IMR-90 (cell line): ENCODE measurements at regions not wholly inside any gene's neighbourhood (a gene's known extent, or its start where the extent isn't known, plus 50 kb on each side); places are given as distances from the start of the nearest gene placed in this dataset.

ENCODE experiments used
- ATAC-seq: fragments of 200-7000 bp; cut with Tn5 transposase; 2 replicates; pipeline ENCODE4 v1.9.1; 2020; ENCODE audit warnings: low read depth, mild to moderate bottlenecking, moderate library complexity
- BruUV-seq: library from RNA; stranded (reverse); fragments of 400-500 nt; replicated peaks from 2 replicates; lab custom pipeline; 2021; lab: Mats Ljungman, UMichigan
- CTCF ChIA-PET: fragments of 300-600 bp; formaldehyde crosslinking; extraction: SDS; loops from one replicate; lab custom pipeline; 2021; ENCODE audit warnings: antibody characterized with exemption; lab: Yijun Ruan, JAX
- POLR2A ChIA-PET: fragments of 300-600 bp; sonication (Branson Sonifier 250); formaldehyde crosslinking; loops from one replicate; lab custom pipeline; 2022; ENCODE audit warnings: antibody characterized with exemption; ENCODE audit not compliant: unreplicated experiment; lab: Charles Lee
- DNase-seq: peaks from one replicate; pipeline ENCODE4 v3.0.0; 2013
- H2AFZ ChIP-seq: replicated peaks from 2 replicates; pipeline ENCODE3; 2013; ENCODE audit warnings: low read length, mild to moderate bottlenecking; ENCODE audit not compliant: poor library complexity
- H2AK5ac ChIP-seq: 2 replicates; pipeline ENCODE4 v1.6.1; 2013; ENCODE audit warnings: low read depth, low read length, inconsistent platforms
- H2AK9ac ChIP-seq: replicated peaks from 2 replicates; pipeline ENCODE3; 2013; ENCODE audit warnings: mild to moderate bottlenecking, low read depth, low read length, moderate library complexity; ENCODE audit not compliant: poor library complexity
- H2BK120ac ChIP-seq: 2 replicates; pipeline ENCODE4 v1.6.1; 2013; ENCODE audit warnings: low read depth, low read length, inconsistent platforms
- H2BK15ac ChIP-seq: 3 replicates; pipeline ENCODE4 v1.6.1; 2013; ENCODE audit warnings: low read depth, low read length, inconsistent platforms
- H2BK20ac ChIP-seq: 2 replicates; pipeline ENCODE4 v1.6.1; 2013; ENCODE audit warnings: low read depth, mild to moderate bottlenecking, inconsistent platforms, low read length, moderate library complexity
- H2BK5ac ChIP-seq: 2 replicates; pipeline ENCODE4 v1.6.1; 2013; ENCODE audit warnings: mild to moderate bottlenecking, low read depth, low read length, inconsistent platforms; ENCODE audit not compliant: poor library complexity, severe bottlenecking
- H3K14ac ChIP-seq: replicated peaks from 2 replicates; pipeline ENCODE4 v1.6.1; 2013; ENCODE audit warnings: low read depth, low read length, inconsistent platforms
- H3K18ac ChIP-seq: 2 replicates; pipeline ENCODE4 v1.6.1; 2013; ENCODE audit warnings: low read depth, low read length, control low read depth
- H3K23ac ChIP-seq: 2 replicates; pipeline ENCODE4 v1.6.1; 2013; ENCODE audit warnings: low read depth, low read length, inconsistent platforms
- H3K27ac ChIP-seq: 2 replicates; pipeline ENCODE4 v1.5.1; 2013; ENCODE audit warnings: mild to moderate bottlenecking, control low read depth, low read length; ENCODE audit not compliant: insufficient read depth
- H3K27me3 ChIP-seq: 2 replicates; pipeline ENCODE4 v1.6.1; 2013; ENCODE audit warnings: low read length; ENCODE audit not compliant: control insufficient read depth, insufficient read depth
- H3K36me3 ChIP-seq: 2 replicates; pipeline ENCODE4 v1.6.1; 2013; ENCODE audit warnings: low read length, mixed read lengths; ENCODE audit not compliant: control insufficient read depth, insufficient read depth
- H3K4ac ChIP-seq: 2 replicates; pipeline ENCODE4 v1.6.1; 2013; ENCODE audit warnings: low read depth, low read length, inconsistent platforms
- H3K4me1 ChIP-seq: 2 replicates; pipeline ENCODE4 v1.6.1; 2013; ENCODE audit warnings: low read length, mixed read lengths; ENCODE audit not compliant: control insufficient read depth, insufficient read depth
- H3K4me2 ChIP-seq: 2 replicates; pipeline ENCODE4 v1.6.1; 2013; ENCODE audit warnings: low read depth, mild to moderate bottlenecking, control low read depth, low read length, moderate library complexity
- H3K4me3 ChIP-seq: 2 replicates; pipeline ENCODE4 v1.5.1; 2013; ENCODE audit warnings: low read depth, mild to moderate bottlenecking, control low read depth, low read length, moderate library complexity; ENCODE audit not compliant: insufficient read depth
- H3K56ac ChIP-seq: 2 replicates; pipeline ENCODE4 v1.6.1; 2013; ENCODE audit warnings: low read length, inconsistent platforms; ENCODE audit not compliant: insufficient read depth; ENCODE audit errors: extremely low read depth
- H3K79me1 ChIP-seq, 2 experiments: 2 replicates each; pipeline ENCODE4 v1.6.1; 2013; ENCODE audit warnings: low read length in 2 of 2, inconsistent platforms in 1 of 2, low read depth in 1 of 2
- H3K9ac ChIP-seq: 2 replicates; pipeline ENCODE4 v1.6.1; 2013; ENCODE audit warnings: low read depth, low read length, control low read depth
- H3K9me1 ChIP-seq: 2 replicates; pipeline ENCODE4 v1.6.1; 2013; ENCODE audit warnings: low read length, inconsistent platforms; ENCODE audit not compliant: insufficient read depth
- H3K9me3 ChIP-seq: 2 replicates; pipeline ENCODE4 v1.6.1; 2013; ENCODE audit warnings: low read length; ENCODE audit not compliant: control insufficient read depth, insufficient read depth
- H4K20me1 ChIP-seq: 2 replicates; pipeline ENCODE4 v1.6.1; 2013; ENCODE audit warnings: low read length, inconsistent platforms; ENCODE audit not compliant: insufficient read depth
- H4K5ac ChIP-seq: 2 replicates; pipeline ENCODE4 v1.6.1; 2013; ENCODE audit warnings: mild to moderate bottlenecking, low read depth, low read length, control low read depth
- H4K8ac ChIP-seq, 2 experiments: 2 replicates each; pipeline ENCODE4 v1.6.1; 2013; ENCODE audit warnings: low read depth in 2 of 2, low read length in 2 of 2, control low read depth in 1 of 2, inconsistent platforms in 1 of 2
- H4K91ac ChIP-seq: 2 replicates; pipeline ENCODE4 v1.6.1; 2013; ENCODE audit warnings: low read depth, low read length, inconsistent platforms; ENCODE audit not compliant: insufficient read depth
- BHLHE40 ChIP-seq: fragments of 150-350 bp; IDR thresholded peaks from 2 replicates; pipeline ENCODE4 v1.6.1; 2016; ENCODE audit warnings: mild to moderate bottlenecking, low read depth, low read length
- CEBPB ChIP-seq: IDR thresholded peaks from 2 replicates; pipeline ENCODE4 v1.6.1; 2012; ENCODE audit warnings: low read depth, low read length, improper control_type of control experiment
- CHD1 ChIP-seq: IDR thresholded peaks from 2 replicates; pipeline ENCODE4 v1.6.1; 2012; ENCODE audit warnings: low read depth, low read length, improper control_type of control experiment
- FOS ChIP-seq: fragments of 150-350 bp; IDR thresholded peaks from 2 replicates; pipeline ENCODE4 v1.6.1; 2016; ENCODE audit warnings: low read depth, low read length
- MAFK ChIP-seq: IDR thresholded peaks from 2 replicates; pipeline ENCODE4 v1.6.1; 2012; ENCODE audit warnings: low read depth, low read length, improper control_type of control experiment
- MAZ ChIP-seq: IDR thresholded peaks from 2 replicates; pipeline ENCODE4 v1.6.1; 2012; ENCODE audit warnings: low read depth, mild to moderate bottlenecking, low read length, improper control_type of control experiment, moderate library complexity, borderline replicate concordance
- MXI1 ChIP-seq: IDR thresholded peaks from 2 replicates; pipeline ENCODE4 v1.6.1; 2012; ENCODE audit warnings: low read depth, mild to moderate bottlenecking, low read length, moderate library complexity, borderline replicate concordance
- NFE2L2 ChIP-seq: fragments of 150-350 bp; IDR thresholded peaks from 2 replicates; pipeline ENCODE4 v1.6.1; 2016; ENCODE audit warnings: low read depth, mild to moderate bottlenecking, low read length
- POLR2A ChIP-seq: IDR thresholded peaks from 2 replicates; pipeline ENCODE4 v1.6.1; 2012; ENCODE audit warnings: mild to moderate bottlenecking, low read depth, low read length
- RAD21 ChIP-seq: IDR thresholded peaks from 2 replicates; pipeline ENCODE4 v1.6.1; 2012; ENCODE audit warnings: low read length, improper control_type of control experiment
- RCOR1 ChIP-seq: IDR thresholded peaks from 2 replicates; pipeline ENCODE4 v1.6.1; 2012; ENCODE audit warnings: mild to moderate bottlenecking, low read length, improper control_type of control experiment; ENCODE audit not compliant: insufficient replicate concordance
- RFX5 ChIP-seq: IDR thresholded peaks from 2 replicates; pipeline ENCODE4 v1.8.0; 2012; ENCODE audit warnings: low read depth, mild to moderate bottlenecking, low read length, moderate library complexity
- SMC3 ChIP-seq: fragments of 150-350 bp; IDR thresholded peaks from 2 replicates; pipeline ENCODE4 v1.6.1; 2016; ENCODE audit warnings: low read depth, mild to moderate bottlenecking, antibody characterized with exemption, low read length, moderate library complexity
- WGBS, 2 experiments: methylation state at CpG; one replicate each; pipeline versions ENCODE4 v1.1.5 to v1.1.7; 2013; ENCODE audit warnings: missing lambda C conversion rate in 2 of 2; ENCODE audit not compliant: insufficient read length in 1 of 2; ENCODE audit errors: extremely low coverage in 2 of 2; 5-methylcytosine and 5-hydroxymethylcytosine counted together
- dilution Hi-C: fragments of 300-500 bp; cut with HindIII; formaldehyde crosslinking; loops from one replicate; pipeline ENCODE4 v1.14.3; 2018; ENCODE audit warnings: low sequenced_read_pairs; ENCODE audit not compliant: unreplicated experiment
- in situ Hi-C: fragments of 300-500 bp; cut with MboI; formaldehyde crosslinking; loops from 3 replicates; pipeline ENCODE4 v1.14.3; 2019; ENCODE audit warnings: low sequenced_read_pairs, inconsistent platforms, mixed read lengths
- intact Hi-C: fragments of 100-400 bp; cut with micrococcal nuclease; formaldehyde crosslinking; loops from 2 replicates; pipeline ENCODE4 v1.10.0; 2022
- TF ChIP-seq, protein P1 (sequence below): conservative IDR thresholded peaks from 2 replicates; pipeline ENCODE4 v1.5.1; 2012; ENCODE audit warnings: mild to moderate bottlenecking, low read depth, low read length, improper control_type of control experiment
- TF ChIP-seq, protein P2 (sequence below): fragments of 150-350 bp; IDR thresholded peaks from 2 replicates; pipeline ENCODE4 v1.6.1; 2016; ENCODE audit warnings: low read depth, mild to moderate bottlenecking, low read length, moderate library complexity, borderline replicate concordance
- TF ChIP-seq, protein P3 (sequence below): fragments of 150-350 bp; IDR thresholded peaks from 2 replicates; pipeline ENCODE4 v1.6.1; 2017; ENCODE audit warnings: mild to moderate bottlenecking, antibody characterized with exemption, low read length, low read depth

DNA sequence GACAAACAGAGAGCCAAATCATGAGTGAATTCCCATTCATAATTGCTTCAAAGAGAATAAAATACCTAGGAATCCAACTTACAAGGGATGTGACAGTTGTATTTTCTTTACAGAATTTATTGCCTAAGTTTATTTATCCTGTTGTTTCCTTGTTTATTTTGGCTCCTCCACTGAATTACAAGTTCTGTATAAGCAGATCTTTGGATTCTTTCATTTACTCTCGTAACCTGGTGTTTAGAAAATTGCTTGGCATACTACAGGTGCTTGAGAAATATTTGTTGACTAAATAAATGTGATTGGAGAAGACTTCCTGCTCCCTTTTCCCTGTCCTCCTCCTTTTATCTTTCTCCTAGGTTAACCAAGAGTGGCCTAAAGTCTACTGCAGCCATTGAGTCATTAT is 455.6 kb downstream of the TMEM38B start:
- intact Hi-C loops, result no loop called here

More for the DNA sequence above, 455.6 kb downstream of the TMEM38B start:
- Histone ChIP-seq H2AK5ac (no peak overlapping the region), H3K4ac (no peak overlapping the region), H3K23ac (no peak overlapping the region), H3K4me1 (no peaks in the 10 kb centered on the region), H3K9ac (no peak overlapping the region), H3K4me3 (no peak overlapping the region), H2BK15ac (no peak overlapping the region), H4K20me1 (no peaks in the 10 kb centered on the region), H2AFZ (no peak overlapping the region), H3K9me1 (no peaks in the 10 kb centered on the region), H2BK20ac (no peak overlapping the region), H3K14ac (no peak overlapping the region), H2BK120ac (no peak overlapping the region), H2AK9ac (no peak overlapping the region), H4K91ac (no peak overlapping the region), H4K8ac (no peak overlapping the region), H3K9me3 (peaks cover 2% of the 10 kb centered on the region; the same call in 1 of the 2 replicates), H3K79me1 (no peaks in the 10 kb centered on the region), H3K27me3 (no peaks in the 10 kb centered on the region), H4K5ac (no peak overlapping the region), H3K56ac (no peak overlapping the region), H3K36me3 (no peaks in the 10 kb centered on the region), H3K4me2 (no peak overlapping the region), H3K18ac (no peak overlapping the region), H3K27ac (no peak overlapping the region), H2BK5ac (no peak overlapping the region)
- dilution Hi-C loops, result no loop called here
- no peak for TF ChIP-seq RCOR1
- no peak for TF ChIP-seq FOS
- TF ChIP-seq RFX5, result no peak
- TF ChIP-seq MAZ, result no peak
- TF ChIP-seq RAD21, result no peak
- no peak for TF ChIP-seq CHD1
- TF ChIP-seq, protein P1, sequence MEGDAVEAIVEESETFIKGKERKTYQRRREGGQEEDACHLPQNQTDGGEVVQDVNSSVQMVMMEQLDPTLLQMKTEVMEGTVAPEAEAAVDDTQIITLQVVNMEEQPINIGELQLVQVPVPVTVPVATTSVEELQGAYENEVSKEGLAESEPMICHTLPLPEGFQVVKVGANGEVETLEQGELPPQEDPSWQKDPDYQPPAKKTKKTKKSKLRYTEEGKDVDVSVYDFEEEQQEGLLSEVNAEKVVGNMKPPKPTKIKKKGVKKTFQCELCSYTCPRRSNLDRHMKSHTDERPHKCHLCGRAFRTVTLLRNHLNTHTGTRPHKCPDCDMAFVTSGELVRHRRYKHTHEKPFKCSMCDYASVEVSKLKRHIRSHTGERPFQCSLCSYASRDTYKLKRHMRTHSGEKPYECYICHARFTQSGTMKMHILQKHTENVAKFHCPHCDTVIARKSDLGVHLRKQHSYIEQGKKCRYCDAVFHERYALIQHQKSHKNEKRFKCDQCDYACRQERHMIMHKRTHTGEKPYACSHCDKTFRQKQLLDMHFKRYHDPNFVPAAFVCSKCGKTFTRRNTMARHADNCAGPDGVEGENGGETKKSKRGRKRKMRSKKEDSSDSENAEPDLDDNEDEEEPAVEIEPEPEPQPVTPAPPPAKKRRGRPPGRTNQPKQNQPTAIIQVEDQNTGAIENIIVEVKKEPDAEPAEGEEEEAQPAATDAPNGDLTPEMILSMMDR, result no peak
- no peak for TF ChIP-seq MXI1
- TF ChIP-seq, protein P2, sequence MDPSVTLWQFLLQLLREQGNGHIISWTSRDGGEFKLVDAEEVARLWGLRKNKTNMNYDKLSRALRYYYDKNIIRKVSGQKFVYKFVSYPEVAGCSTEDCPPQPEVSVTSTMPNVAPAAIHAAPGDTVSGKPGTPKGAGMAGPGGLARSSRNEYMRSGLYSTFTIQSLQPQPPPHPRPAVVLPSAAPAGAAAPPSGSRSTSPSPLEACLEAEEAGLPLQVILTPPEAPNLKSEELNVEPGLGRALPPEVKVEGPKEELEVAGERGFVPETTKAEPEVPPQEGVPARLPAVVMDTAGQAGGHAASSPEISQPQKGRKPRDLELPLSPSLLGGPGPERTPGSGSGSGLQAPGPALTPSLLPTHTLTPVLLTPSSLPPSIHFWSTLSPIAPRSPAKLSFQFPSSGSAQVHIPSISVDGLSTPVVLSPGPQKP, result no peak
- no peak for TF ChIP-seq BHLHE40
- TF ChIP-seq MAFK, result no peak
- TF ChIP-seq SMC3, result no peak
- no peak for TF ChIP-seq NFE2L2
- TF ChIP-seq, protein P3, sequence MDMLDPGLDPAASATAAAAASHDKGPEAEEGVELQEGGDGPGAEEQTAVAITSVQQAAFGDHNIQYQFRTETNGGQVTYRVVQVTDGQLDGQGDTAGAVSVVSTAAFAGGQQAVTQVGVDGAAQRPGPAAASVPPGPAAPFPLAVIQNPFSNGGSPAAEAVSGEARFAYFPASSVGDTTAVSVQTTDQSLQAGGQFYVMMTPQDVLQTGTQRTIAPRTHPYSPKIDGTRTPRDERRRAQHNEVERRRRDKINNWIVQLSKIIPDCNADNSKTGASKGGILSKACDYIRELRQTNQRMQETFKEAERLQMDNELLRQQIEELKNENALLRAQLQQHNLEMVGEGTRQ, result no peak
- TF ChIP-seq POLR2A, result no peak
- TF ChIP-seq CEBPB, result no peak
- in situ Hi-C loops, result no loop called here
- ATAC-seq (no peak), DNase-seq (no peak)
- no CpG with 5 or more reads among the region's 1 CpG for WGBS, 2 experiments
- ChIA-PET CTCF (no interaction called here), POLR2A (no interaction called here)
- BruUV-seq, result no TSS peak
